ENCODE measurements at regions not wholly inside any gene's neighbourhood (a gene's known extent, or its start where the extent isn't known, plus 50 kb on each side); places are given as distances from the start of the nearest gene placed in this dataset.
A peak's percentile ranks its signal among the peaks of the same experiment; 100 is the strongest.

- ATAC-seq (no peak), DNase-seq (no peak)
- no peaks in the 10 kb centered on the region for H3K4me1 Mint-ChIP-seq (ENCODE audit: low read depth)
- TF ChIP-seq CTCF (IDR thresholded peaks at IDR 0.05), result no peak
- H3K27me3 Mint-ChIP-seq, result no peaks in the 10 kb centered on the region
- no peak overlapping the region for H3K4me3 Mint-ChIP-seq
- POLR2A ChIA-PET, result no interaction called here
- H3K27ac Mint-ChIP-seq, result no peak overlapping the region
- CTCF ChIA-PET, result no interaction called here
- intact Hi-C loops (cut with micrococcal nuclease), result no loop called here
- H3K36me3 Mint-ChIP-seq (ENCODE audit: low read depth), result no peaks in the 10 kb centered on the region
- H3K9me3 Mint-ChIP-seq, result no peaks in the 10 kb centered on the region
Measured at GRCh38 chr1:181413195-181413815, 70.0 kb upstream of the CACNA1E start.

GRCh38 chr1:181413836-181414235 lies 69.5 kb upstream of the CACNA1E start:
- Mint-ChIP-seq H3K4me3 (no peak overlapping the region), H3K4me1 (ENCODE audit: low read depth) (no peaks in the 10 kb centered on the region), H3K27me3 (no peaks in the 10 kb centered on the region), H3K36me3 (ENCODE audit: low read depth) (no peaks in the 10 kb centered on the region), H3K27ac (no peak overlapping the region), H3K9me3 (no peaks in the 10 kb centered on the region)
- intact Hi-C loops (cut with micrococcal nuclease), result no loop called here
- ChIA-PET CTCF (no interaction called here), POLR2A (no interaction called here)
- TF ChIP-seq CTCF (IDR thresholded peaks at IDR 0.05), result no peak
- no peak for ATAC-seq
- no peak for DNase-seq

GRCh38 chr1:181416268-181416860 lies 67.0 kb upstream of the CACNA1E start:
- no peaks in the 10 kb centered on the region for H3K9me3 Mint-ChIP-seq
- H3K4me3 Mint-ChIP-seq, result no peak overlapping the region
- ATAC-seq (no peak), DNase-seq (no peak)
- no peak for TF ChIP-seq CTCF (IDR thresholded peaks at IDR 0.05)
- H3K27me3 Mint-ChIP-seq, result no peaks in the 10 kb centered on the region
- intact Hi-C loops (cut with micrococcal nuclease), result no loop called here
- H3K27ac Mint-ChIP-seq, result no peak overlapping the region
- ChIA-PET POLR2A (no interaction called here), CTCF (interaction anchor here (0.7 to 1.1 kb wide), 4 partner anchors 9 to 224 kb away, joined by 3 to 4 read pairs (median 3); no protein-coding TSS in a partner anchor)
- H3K36me3 Mint-ChIP-seq (ENCODE audit: low read depth), result no peaks in the 10 kb centered on the region
- no peaks in the 10 kb centered on the region for H3K4me1 Mint-ChIP-seq (ENCODE audit: low read depth)

- intact Hi-C loops (cut with micrococcal nuclease), result no loop called here
- no peak for ATAC-seq
- no peak for TF ChIP-seq CTCF (IDR thresholded peaks at IDR 0.05)
- DNase-seq, result no peak
- H3K36me3 Mint-ChIP-seq (ENCODE audit: low read depth), result no peaks in the 10 kb centered on the region
- no peak overlapping the region for H3K4me3 Mint-ChIP-seq
- H3K9me3 Mint-ChIP-seq, result no peaks in the 10 kb centered on the region
- no peak overlapping the region for H3K27ac Mint-ChIP-seq
- no peaks in the 10 kb centered on the region for H3K4me1 Mint-ChIP-seq (ENCODE audit: low read depth)
- POLR2A ChIA-PET, result no interaction called here
- no peaks in the 10 kb centered on the region for H3K27me3 Mint-ChIP-seq
- CTCF ChIA-PET, result interaction anchor here (1.1 to 1.7 kb wide), 2 partner anchors 21 to 228 kb away, joined by 3 to 7 read pairs; no protein-coding TSS in a partner anchor
Measured at GRCh38 chr1:181417915-181418314, 65.4 kb upstream of the CACNA1E start.

- Mint-ChIP-seq H3K9me3 (no peaks in the 10 kb centered on the region), H3K27me3 (peaks cover 13% of the 10 kb centered on the region), H3K36me3 (ENCODE audit: low read depth) (no peaks in the 10 kb centered on the region), H3K27ac (no peak overlapping the region), H3K4me1 (ENCODE audit: low read depth) (peaks cover 13% of the 10 kb centered on the region), H3K4me3 (no peak overlapping the region)
- ATAC-seq (peak; percentile 59), DNase-seq (peak; percentile 69)
- TF ChIP-seq CTCF (IDR thresholded peaks at IDR 0.05), result peak; percentile 56
- intact Hi-C loops (cut with micrococcal nuclease), result loop anchor here (5.0 kb wide), 1 partner anchor 96 kb away; no protein-coding TSS in a partner anchor
- POLR2A ChIA-PET, result interaction anchor here (0.6 to 1.1 kb wide), 2 partner anchors 25 to 284 kb away, joined by 3 read pairs; no protein-coding TSS in a partner anchor
- CTCF ChIA-PET, result interaction anchor here (0.7 to 4.1 kb wide), 9 partner anchors 92 to 329 kb away, joined by 3 to 34 read pairs (median 3); no protein-coding TSS in a partner anchor
Measured at GRCh38 chr1:181423301-181423918, 59.9 kb upstream of the CACNA1E start.

All from activated CD8-positive, alpha-beta T cell treated with anti-CD3 and anti-CD28 coated beads for 36 hours (primary cell).